Panc1 (cell line): ENCODE measurements at regions not wholly inside any gene's neighbourhood (a gene's known extent, or its start where the extent isn't known, plus 50 kb on each side); places are given as distances from the start of the nearest gene placed in this dataset.

ENCODE experiments used
- ATAC-seq: fragments of 200-7000 bp; cut with Tn5 transposase; 2 replicates; pipeline ENCODE4 v1.9.1; 2020; ENCODE audit warnings: mild to moderate bottlenecking, moderate library complexity
- BruUV-seq: library from RNA; stranded (reverse); fragments of 400-500 nt; replicated peaks from 2 replicates; lab custom pipeline; 2021; lab: Mats Ljungman, UMichigan
- CTCF ChIA-PET: fragments of 300-600 bp; sonication (Branson Sonifier 250); formaldehyde crosslinking; loops from one replicate; lab custom pipeline; 2022; ENCODE audit warnings: antibody characterized with exemption; lab: Charles Lee
- POLR2A ChIA-PET: fragments of 300-600 bp; sonication (Branson Sonifier 250); formaldehyde crosslinking; loops from one replicate; lab custom pipeline; 2022; ENCODE audit warnings: antibody characterized with exemption; lab: Charles Lee
- DNase-seq: peaks from one replicate; pipeline ENCODE4 v3.0.0-alpha.2; 2010; ENCODE audit warnings: low read depth, low spot score
- H3K27ac ChIP-seq: 2 replicates; pipeline ENCODE4 v1.5.1; 2011; ENCODE audit warnings: mild to moderate bottlenecking, low read length, inconsistent platforms
- H3K27me3 ChIP-seq: fragments of 200-500 bp; sonication (Bioruptor generic); 2 replicates; pipeline ENCODE4 v1.6.0; 2014; ENCODE audit warnings: low read length, inconsistent platforms; ENCODE audit not compliant: control insufficient read depth, insufficient read depth
- H3K36me3 ChIP-seq: fragments of 200-500 bp; sonication (Bioruptor generic); 2 replicates; pipeline ENCODE4 v1.5.1; 2014; ENCODE audit warnings: inconsistent platforms, mild to moderate bottlenecking, low read length, moderate library complexity; ENCODE audit not compliant: control insufficient read depth, insufficient read depth
- H3K4me1 ChIP-seq: 2 replicates; pipeline ENCODE4 v1.5.1; 2011; ENCODE audit warnings: inconsistent platforms, mild to moderate bottlenecking, low read length, moderate library complexity; ENCODE audit not compliant: control insufficient read depth, insufficient read depth
- H3K4me3 ChIP-seq, 2 experiments: 2 replicates each; pipeline ENCODE4 v1.5.1; 2011 to 2012; ENCODE audit warnings: low read depth in 2 of 2, low read length in 2 of 2, mild to moderate bottlenecking in 2 of 2, inconsistent platforms in 1 of 2, moderate library complexity in 1 of 2
- H3K9me3 ChIP-seq: fragments of 200-500 bp; sonication (Bioruptor generic); 2 replicates; pipeline ENCODE4 v1.5.1; 2014; ENCODE audit warnings: low read depth, mild to moderate bottlenecking, inconsistent platforms, low read length, moderate library complexity; ENCODE audit not compliant: control insufficient read depth, insufficient read depth
- POLR2AphosphoS5 ChIP-seq: IDR thresholded peaks from 2 replicates; pipeline ENCODE4 v1.6.1; 2012; ENCODE audit warnings: mild to moderate bottlenecking, low read depth, low read length, moderate library complexity
- REST ChIP-seq, 2 experiments: IDR thresholded peaks; 2 replicates each; pipeline ENCODE4 v1.6.1; 2011 to 2012; ENCODE audit warnings: low read depth in 2 of 2, control low read depth in 1 of 2, low read length in 1 of 2, mild to moderate bottlenecking in 1 of 2, moderate library complexity in 1 of 2; ENCODE audit not compliant: insufficient read depth in 1 of 2
- SIN3A ChIP-seq: IDR thresholded peaks from 2 replicates; pipeline ENCODE4 v1.6.1; 2012; ENCODE audit warnings: low read depth, mild to moderate bottlenecking, low read length, moderate library complexity, borderline replicate concordance; ENCODE audit not compliant: insufficient read depth
- TCF7L2 ChIP-seq: IDR thresholded peaks from 2 replicates; pipeline ENCODE4 v1.6.1; 2011; ENCODE audit warnings: mild to moderate bottlenecking, low read depth, low read length, inconsistent platforms
- in situ Hi-C: cut with HindIII; loops from 2 replicates; pipeline ENCODE4 v1.10.0; 2016; ENCODE audit warnings: low sequenced_read_pairs, low pct_unique_long_range_greater_than_20kb
- intact Hi-C: fragments of 100-400 bp; cut with micrococcal nuclease; formaldehyde crosslinking; loops from one replicate; pipeline ENCODE4 v1.10.0; 2022; ENCODE audit not compliant: unreplicated experiment
- TF ChIP-seq, protein P1 (sequence below): fragments of 450-650 bp; IDR thresholded peaks from 2 replicates; pipeline ENCODE4 v1.5.1; 2017; ENCODE audit warnings: mild to moderate bottlenecking

DNA sequence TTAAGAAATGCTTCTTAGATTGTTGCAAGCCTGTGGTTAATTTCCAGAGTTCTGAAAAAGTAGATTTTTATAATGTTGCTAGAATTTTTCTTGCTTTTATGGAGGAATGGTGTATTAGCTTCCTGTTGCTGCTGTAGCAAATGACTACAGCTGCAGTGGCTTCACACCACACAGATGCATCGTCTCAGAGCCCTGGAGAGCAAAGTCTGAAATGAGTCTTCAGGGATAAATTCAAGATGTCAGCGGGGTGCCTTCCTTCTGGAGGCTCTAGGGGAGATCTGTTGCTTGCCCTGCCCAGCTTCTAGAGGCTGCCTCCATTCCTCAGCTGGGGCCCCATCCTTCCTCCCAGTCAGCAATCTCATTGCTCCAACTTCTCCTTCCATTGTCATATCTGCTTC is 187.8 kb downstream of the ZNF516 start:
- no peak for TF ChIP-seq POLR2AphosphoS5
- TF ChIP-seq SIN3A = no peak
- TF ChIP-seq REST (IDR thresholded peaks at IDR 0.05; ENCODE audit: insufficient read depth in 1 of 2, low read depth in 2 of 2, low read length in 1 of 2) = no peak
- TF ChIP-seq TCF7L2 = no peak
- TF ChIP-seq, protein P1, sequence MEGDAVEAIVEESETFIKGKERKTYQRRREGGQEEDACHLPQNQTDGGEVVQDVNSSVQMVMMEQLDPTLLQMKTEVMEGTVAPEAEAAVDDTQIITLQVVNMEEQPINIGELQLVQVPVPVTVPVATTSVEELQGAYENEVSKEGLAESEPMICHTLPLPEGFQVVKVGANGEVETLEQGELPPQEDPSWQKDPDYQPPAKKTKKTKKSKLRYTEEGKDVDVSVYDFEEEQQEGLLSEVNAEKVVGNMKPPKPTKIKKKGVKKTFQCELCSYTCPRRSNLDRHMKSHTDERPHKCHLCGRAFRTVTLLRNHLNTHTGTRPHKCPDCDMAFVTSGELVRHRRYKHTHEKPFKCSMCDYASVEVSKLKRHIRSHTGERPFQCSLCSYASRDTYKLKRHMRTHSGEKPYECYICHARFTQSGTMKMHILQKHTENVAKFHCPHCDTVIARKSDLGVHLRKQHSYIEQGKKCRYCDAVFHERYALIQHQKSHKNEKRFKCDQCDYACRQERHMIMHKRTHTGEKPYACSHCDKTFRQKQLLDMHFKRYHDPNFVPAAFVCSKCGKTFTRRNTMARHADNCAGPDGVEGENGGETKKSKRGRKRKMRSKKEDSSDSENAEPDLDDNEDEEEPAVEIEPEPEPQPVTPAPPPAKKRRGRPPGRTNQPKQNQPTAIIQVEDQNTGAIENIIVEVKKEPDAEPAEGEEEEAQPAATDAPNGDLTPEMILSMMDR = no peak
- no TSS peak for BruUV-seq
- ATAC-seq = no peak
- Histone ChIP-seq H3K4me1 (no peaks in the 10 kb centered on the region), H3K9me3 (no peaks in the 10 kb centered on the region), H3K4me3 (no peak overlapping the region), H3K27ac (no peak overlapping the region), H3K27me3 (peaks cover 9% of the 10 kb centered on the region), H3K36me3 (no peaks in the 10 kb centered on the region)
- in situ Hi-C loops = no loop called here
- no peak for DNase-seq
- POLR2A ChIA-PET = no interaction called here
- CTCF ChIA-PET = no interaction called here
- intact Hi-C loops = no loop called here

DNA sequence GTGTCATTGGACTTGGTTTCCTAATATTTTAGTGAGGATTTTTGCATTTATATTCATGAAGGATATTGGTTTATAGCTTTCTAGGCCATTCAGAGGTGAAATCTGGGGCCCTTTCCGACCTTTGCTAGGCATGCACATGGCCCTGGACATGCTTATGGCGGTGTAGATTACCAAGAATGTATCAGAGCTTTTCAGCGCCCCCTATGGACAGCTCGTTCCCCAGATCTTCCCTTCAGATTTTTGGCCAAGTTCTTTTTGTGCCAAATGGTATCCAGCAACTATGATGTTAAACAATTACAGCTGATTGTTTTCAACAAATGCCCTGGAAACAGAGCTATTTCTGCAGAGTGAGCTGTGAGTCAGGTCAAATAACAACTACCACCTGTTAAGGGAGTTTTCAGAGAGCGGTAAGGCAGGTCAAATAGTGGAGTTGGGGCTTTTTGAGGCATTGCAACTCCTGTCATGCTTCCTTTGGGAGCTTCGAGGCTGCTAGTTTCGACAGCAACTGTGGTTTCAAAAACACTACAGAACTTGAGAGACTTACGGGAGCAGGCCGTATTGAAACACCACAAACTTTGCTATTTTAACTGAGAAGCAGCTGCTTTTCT is 188.3 kb downstream of the ZNF516 start:
- H3K36me3 ChIP-seq = no peaks in the 10 kb centered on the region
- no peak overlapping the region for H3K4me3 ChIP-seq
- no peaks in the 10 kb centered on the region for H3K4me1 ChIP-seq
- in situ Hi-C loops (no loop called here), intact Hi-C loops (no loop called here)
- ChIA-PET POLR2A (no interaction called here), CTCF (no interaction called here)
- no TSS peak for BruUV-seq
- DNase-seq (no peak), ATAC-seq (no peak)
- TF ChIP-seq, protein P1 = peak; percentile 74
- no peak for TF ChIP-seq POLR2AphosphoS5
- no peak overlapping the region for H3K27ac ChIP-seq
- H3K27me3 ChIP-seq = peaks cover 9% of the 10 kb centered on the region
- H3K9me3 ChIP-seq = no peaks in the 10 kb centered on the region
